Stimulated activated CD8-positive, alpha-beta memory T cell treated with anti-CD3 and anti-CD28 coated beads, Interleukin-2, amount 100 ng/mL, for 48 hours (primary cell): ENCODE measurements at regions not wholly inside any gene's neighbourhood (a gene's known extent, or its start where the extent isn't known, plus 50 kb on each side); places are given as distances from the start of the nearest gene placed in this dataset.

Source experiments
- DNase-seq, 2 donors: peaks; one replicate each; pipeline ENCODE4 v3.0.0-alpha.2; 2020; ENCODE audit warnings: low read depth in 2 of 2

DNA sequence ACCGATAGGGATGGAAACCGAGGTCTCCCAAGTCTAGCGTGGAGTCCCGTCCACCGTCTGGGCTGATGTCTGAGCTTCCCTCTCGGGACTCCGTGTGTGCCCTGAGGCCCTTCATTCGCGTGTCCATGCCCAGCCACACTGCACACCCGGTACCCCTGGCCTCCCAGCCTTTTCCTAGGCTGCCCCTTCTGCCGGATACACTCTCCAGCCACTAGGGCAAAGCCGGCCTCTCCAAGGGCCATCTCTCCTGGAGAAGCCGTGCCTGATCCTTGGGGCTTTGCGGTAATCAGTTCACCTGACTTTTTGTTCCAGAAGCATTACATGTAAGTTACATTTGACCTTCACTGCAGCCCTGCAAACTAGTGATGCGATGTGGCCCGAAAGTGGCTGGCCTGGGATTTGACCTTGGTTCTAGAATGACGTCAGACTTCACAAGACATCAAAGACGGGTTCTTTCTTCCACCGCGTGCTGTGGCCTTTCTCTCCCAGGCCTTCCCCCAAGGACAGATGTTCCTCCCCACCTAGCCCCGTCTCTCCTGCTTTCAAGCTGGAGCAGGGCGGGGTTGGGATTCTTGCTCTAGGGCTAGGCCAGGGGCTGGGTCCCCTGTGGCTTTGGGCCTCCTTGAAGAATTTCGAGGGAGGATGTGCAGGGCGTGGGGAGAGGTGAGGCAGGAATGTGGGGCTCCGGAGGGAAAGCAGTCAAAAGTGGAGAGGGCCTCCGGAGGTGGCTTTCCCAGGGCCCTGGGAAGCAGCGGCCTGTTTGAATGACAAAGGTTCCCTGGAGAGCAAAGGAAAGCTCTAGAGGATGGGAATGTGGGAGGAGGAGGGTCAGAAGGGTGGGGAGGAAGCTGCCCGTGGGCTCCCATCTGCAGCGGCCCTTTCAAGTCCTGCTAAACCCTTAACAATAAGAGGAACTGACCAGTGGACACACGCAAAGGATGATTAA, 49.7 kb upstream of the SLC2A1 start:
- no peak for DNase-seq
